Endothelial cell of umbilical vein (primary cell): ENCODE measurements at regions not wholly inside any gene's neighbourhood (a gene's known extent, or its start where the extent isn't known, plus 50 kb on each side); places are given as distances from the start of the nearest gene placed in this dataset.

Experiments used
- BruUV-seq: library from RNA; stranded (reverse); fragments of 400-500 nt; replicated peaks from 2 replicates; lab custom pipeline; 2021; lab: Mats Ljungman, UMichigan
- CTCF ChIA-PET: fragments of 300-600, 350-600 bp; sonication (Branson Sonifier 250); formaldehyde crosslinking; loops from one replicate; lab custom pipeline; 2021; ENCODE audit warnings: antibody characterized with exemption, inconsistent platforms; lab: Charles Lee
- POLR2A ChIA-PET: fragments of 300-600, 350-600 bp; sonication (Branson Sonifier 250); formaldehyde crosslinking; loops from one replicate; lab custom pipeline; 2021; ENCODE audit warnings: antibody characterized with exemption, inconsistent platforms; lab: Charles Lee
- DNase-seq: peaks from one replicate; pipeline ENCODE4 v3.0.0-alpha.2; 2011; ENCODE audit warnings: low read depth, low spot score
- FAIRE-seq: peaks from 2 replicates; lab custom pipeline; 2011; peaks lifted over from hg19 to GRCh38; lab: Jason Lieb, UNC
- H2AFZ ChIP-seq: 2 replicates; pipeline ENCODE4 v1.6.0; 2012; ENCODE audit warnings: low read depth, low read length, control low read depth, inconsistent platforms
- H3K27ac ChIP-seq: 2 replicates; pipeline ENCODE4 v1.5.1; 2011; ENCODE audit warnings: low read depth, mild to moderate bottlenecking, control low read depth, low read length, moderate library complexity; ENCODE audit not compliant: insufficient read depth
- H3K27me3 ChIP-seq, 2 experiments: 2 replicates each; pipeline versions ENCODE4 v1.6.0 to v1.6.1; 2011; ENCODE audit warnings: low read length in 2 of 2, mixed read lengths in 1 of 2; ENCODE audit not compliant: control insufficient read depth in 2 of 2, insufficient read depth in 2 of 2
- H3K36me3 ChIP-seq, 2 experiments: 2 replicates in 1 of 2; 3 replicates in 1 of 2; pipeline ENCODE4 v1.5.1; 2011; ENCODE audit warnings: low read length in 2 of 2, mild to moderate bottlenecking in 1 of 2, moderate library complexity in 1 of 2; ENCODE audit not compliant: control insufficient read depth in 2 of 2, insufficient read depth in 2 of 2; ENCODE audit errors: extremely low read depth in 1 of 2
- H3K4me1 ChIP-seq: 3 replicates; pipeline ENCODE4 v1.5.1; 2011; ENCODE audit warnings: mild to moderate bottlenecking, low read length; ENCODE audit not compliant: control insufficient read depth, insufficient read depth; ENCODE audit errors: extremely low read depth
- H3K4me2 ChIP-seq: 2 replicates; pipeline ENCODE4 v1.6.1; 2011; ENCODE audit warnings: low read length, control low read depth, mixed read lengths; ENCODE audit not compliant: insufficient read depth
- H3K4me3 ChIP-seq, 3 experiments: fragments of 200-600 bp in 1 of 3; sonication (generic), shearing (Covaris generic) in 1 of 3; replicated peaks in 1 of 3; 2 replicates each; pipeline ENCODE4 v1.5.1; 2011 to 2016; ENCODE audit warnings: control low read depth in 3 of 3, low read length in 3 of 3, mild to moderate bottlenecking in 2 of 3, inconsistent platforms in 1 of 3, low read depth in 1 of 3, moderate library complexity in 1 of 3; ENCODE audit not compliant: insufficient read depth in 1 of 3
- H3K79me2 ChIP-seq: 2 replicates; pipeline ENCODE4 v1.6.0; 2012; ENCODE audit warnings: low read length, inconsistent platforms; ENCODE audit not compliant: control insufficient read depth, insufficient read depth
- H3K9ac ChIP-seq: replicated peaks from 2 replicates; pipeline ENCODE3; 2011; ENCODE audit warnings: low read length, control low read depth; ENCODE audit not compliant: insufficient read depth; ENCODE audit errors: extremely low read depth
- H3K9me1 ChIP-seq: replicated peaks from 3 replicates; pipeline ENCODE4 v1.6.0; 2011; ENCODE audit warnings: mild to moderate bottlenecking, low read length; ENCODE audit not compliant: control insufficient read depth, insufficient read depth; ENCODE audit errors: extremely low read depth
- H3K9me3 ChIP-seq: replicated peaks from 2 replicates; pipeline ENCODE4 v1.5.1; 2012; ENCODE audit warnings: low read length, inconsistent platforms; ENCODE audit not compliant: control insufficient read depth, insufficient read depth
- H4K20me1 ChIP-seq: replicated peaks from 2 replicates; pipeline ENCODE3; 2011; ENCODE audit warnings: mild to moderate bottlenecking, low read length; ENCODE audit not compliant: control insufficient read depth, insufficient read depth; ENCODE audit errors: extremely low read depth
- EZH2 ChIP-seq: IDR thresholded peaks from 2 replicates; pipeline ENCODE4 v1.6.1; 2012; ENCODE audit warnings: borderline replicate concordance, low read depth, mild to moderate bottlenecking, moderate library complexity, low read length, inconsistent platforms; ENCODE audit not compliant: severe bottlenecking
- FOS ChIP-seq: IDR thresholded peaks from 2 replicates; pipeline ENCODE4 v1.6.1; 2011; ENCODE audit warnings: mild to moderate bottlenecking, low read length, moderate library complexity, borderline replicate concordance; ENCODE audit not compliant: insufficient read depth
- GATA2 ChIP-seq: IDR thresholded peaks from 2 replicates; pipeline ENCODE4 v1.7.0; 2011; ENCODE audit warnings: low read depth, mild to moderate bottlenecking, moderate library complexity, mixed read lengths, low read length; ENCODE audit not compliant: insufficient read length, insufficient read depth
- JUN ChIP-seq: IDR thresholded peaks from 2 replicates; pipeline ENCODE4 v1.6.1; 2011; ENCODE audit warnings: borderline replicate concordance, low read depth; ENCODE audit not compliant: insufficient read length, insufficient read depth
- MYC ChIP-seq: IDR thresholded peaks from one replicate; pipeline ENCODE4 v1.6.1; 2011; ENCODE audit warnings: mild to moderate bottlenecking, low read depth, low read length
- POLR2A ChIP-seq: IDR thresholded peaks from 2 replicates; pipeline ENCODE4 v1.6.1; 2012; ENCODE audit warnings: low read depth, mild to moderate bottlenecking, control low read depth, low read length
- dilution Hi-C: fragments of 300-500 bp; cut with MboI; formaldehyde crosslinking; loops from one replicate; pipeline ENCODE4 v1.15.0; 2019; ENCODE audit warnings: low sequenced_read_pairs; ENCODE audit not compliant: extremely low pct_ligation_motif_present
- intact Hi-C: fragments of 100-400 bp; cut with micrococcal nuclease; formaldehyde crosslinking; loops from one replicate; pipeline ENCODE4 v1.10.0; 2022
- TF ChIP-seq, protein P1 (sequence below), 2 donors: IDR thresholded peaks; 1 replicate in 1 of 2; 2 replicates in 1 of 2; pipeline ENCODE4 v1.5.1; 2011; ENCODE audit warnings: low read length in 2 of 2, mild to moderate bottlenecking in 2 of 2, moderate library complexity in 2 of 2, control low read depth in 1 of 2, inconsistent platforms in 1 of 2, low read depth in 1 of 2; ENCODE audit not compliant: insufficient read depth in 1 of 2; ENCODE audit errors: extremely low read depth in 1 of 2
- TF ChIP-seq, protein P2 (sequence below): IDR thresholded peaks from 2 replicates; pipeline ENCODE4 v1.6.1; 2011; ENCODE audit not compliant: insufficient read depth, insufficient read length

DNA sequence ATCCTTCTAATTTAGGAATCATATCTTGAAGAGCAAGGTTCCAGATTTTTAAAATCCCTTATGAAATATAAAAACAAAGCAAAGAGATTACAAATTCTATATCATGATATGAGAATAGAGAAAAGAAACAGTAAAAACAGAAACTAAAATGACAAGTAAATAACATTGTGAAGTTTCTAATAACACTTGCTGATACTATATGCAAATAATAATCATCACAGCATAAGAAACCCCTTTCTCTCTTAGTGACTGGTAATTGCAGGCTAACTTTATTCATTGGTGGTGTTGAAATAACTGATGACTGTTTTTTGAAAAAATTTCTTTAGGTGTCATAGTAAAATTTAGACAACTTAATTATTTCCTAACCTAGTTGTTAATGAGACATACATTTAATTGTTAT lies 281.6 kb downstream of the PLA2G4A start:
- dilution Hi-C loops (no loop called here), intact Hi-C loops (no loop called here)
- H3K4me3 ChIP-seq, result no peak overlapping the region
- no peaks in the 10 kb centered on the region for H4K20me1 ChIP-seq
- no peak overlapping the region for H3K27ac ChIP-seq
- no TSS peak for BruUV-seq
- ChIA-PET CTCF (no interaction called here), POLR2A (no interaction called here)
- DNase-seq (no peak), FAIRE-seq (no peak)
- no peak overlapping the region for H3K4me2 ChIP-seq
- no peak for TF ChIP-seq JUN
- TF ChIP-seq, protein P1, sequence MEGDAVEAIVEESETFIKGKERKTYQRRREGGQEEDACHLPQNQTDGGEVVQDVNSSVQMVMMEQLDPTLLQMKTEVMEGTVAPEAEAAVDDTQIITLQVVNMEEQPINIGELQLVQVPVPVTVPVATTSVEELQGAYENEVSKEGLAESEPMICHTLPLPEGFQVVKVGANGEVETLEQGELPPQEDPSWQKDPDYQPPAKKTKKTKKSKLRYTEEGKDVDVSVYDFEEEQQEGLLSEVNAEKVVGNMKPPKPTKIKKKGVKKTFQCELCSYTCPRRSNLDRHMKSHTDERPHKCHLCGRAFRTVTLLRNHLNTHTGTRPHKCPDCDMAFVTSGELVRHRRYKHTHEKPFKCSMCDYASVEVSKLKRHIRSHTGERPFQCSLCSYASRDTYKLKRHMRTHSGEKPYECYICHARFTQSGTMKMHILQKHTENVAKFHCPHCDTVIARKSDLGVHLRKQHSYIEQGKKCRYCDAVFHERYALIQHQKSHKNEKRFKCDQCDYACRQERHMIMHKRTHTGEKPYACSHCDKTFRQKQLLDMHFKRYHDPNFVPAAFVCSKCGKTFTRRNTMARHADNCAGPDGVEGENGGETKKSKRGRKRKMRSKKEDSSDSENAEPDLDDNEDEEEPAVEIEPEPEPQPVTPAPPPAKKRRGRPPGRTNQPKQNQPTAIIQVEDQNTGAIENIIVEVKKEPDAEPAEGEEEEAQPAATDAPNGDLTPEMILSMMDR (IDR thresholded peaks at IDR 0.05; ENCODE audit: extremely low read depth in 1 of 2, insufficient read depth in 1 of 2, low read depth in 1 of 2, low read length in 2 of 2), result no peak
- no peak overlapping the region for H2AFZ ChIP-seq
- H3K9ac ChIP-seq, result no peak overlapping the region
- H3K27me3 ChIP-seq, result no peaks in the 10 kb centered on the region
- H3K79me2 ChIP-seq, result no peaks in the 10 kb centered on the region
- no peaks in the 10 kb centered on the region for H3K36me3 ChIP-seq
- no peaks in the 10 kb centered on the region for H3K4me1 ChIP-seq
- no peaks in the 10 kb centered on the region for H3K9me1 ChIP-seq
- H3K9me3 ChIP-seq, result no peaks in the 10 kb centered on the region

DNA sequence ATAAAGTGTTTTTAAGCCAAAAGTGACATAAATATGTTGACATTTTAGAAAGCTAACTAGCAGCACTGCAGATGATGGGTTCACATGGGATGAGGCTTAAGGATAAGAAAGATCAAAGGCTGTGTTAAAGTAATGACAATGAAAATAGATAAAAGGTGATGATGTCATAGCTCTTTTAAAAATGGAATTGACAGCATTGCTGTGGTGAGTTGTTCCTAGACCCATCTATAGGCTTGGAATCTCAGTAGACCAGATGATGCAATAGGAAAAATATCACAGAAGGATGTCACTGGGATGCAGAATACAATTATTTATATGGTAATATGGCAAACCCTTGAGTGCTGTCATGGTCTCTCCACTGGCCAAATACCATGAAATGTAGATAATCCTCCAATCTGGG lies 286.0 kb downstream of the PLA2G4A start:
- intact Hi-C loops (no loop called here), dilution Hi-C loops (no loop called here)
- H3K4me3 ChIP-seq, result no peak overlapping the region
- H3K9me1 ChIP-seq, result no peaks in the 10 kb centered on the region
- no TSS peak for BruUV-seq
- H3K9ac ChIP-seq, result no peak overlapping the region
- no peaks in the 10 kb centered on the region for H4K20me1 ChIP-seq
- no peaks in the 10 kb centered on the region for H3K79me2 ChIP-seq
- FAIRE-seq (no peak), DNase-seq (no peak)
- no peaks in the 10 kb centered on the region for H3K9me3 ChIP-seq
- no peaks in the 10 kb centered on the region for H3K36me3 ChIP-seq
- ChIA-PET POLR2A (no interaction called here), CTCF (no interaction called here)
- TF ChIP-seq FOS (no peak), POLR2A (no peak), EZH2 (no peak), MYC (no peak), JUN (no peak), GATA2 (no peak)
- TF ChIP-seq, protein P2, sequence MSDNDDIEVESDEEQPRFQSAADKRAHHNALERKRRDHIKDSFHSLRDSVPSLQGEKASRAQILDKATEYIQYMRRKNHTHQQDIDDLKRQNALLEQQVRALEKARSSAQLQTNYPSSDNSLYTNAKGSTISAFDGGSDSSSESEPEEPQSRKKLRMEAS, result no peak
- TF ChIP-seq, protein P1 (IDR thresholded peaks at IDR 0.05; ENCODE audit: extremely low read depth in 1 of 2, insufficient read depth in 1 of 2, low read depth in 1 of 2, low read length in 2 of 2), result no peak
- H2AFZ ChIP-seq, result no peak overlapping the region
- H3K27ac ChIP-seq, result no peak overlapping the region
- no peak overlapping the region for H3K4me2 ChIP-seq
- no peaks in the 10 kb centered on the region for H3K27me3 ChIP-seq
- H3K4me1 ChIP-seq, result no peaks in the 10 kb centered on the region
